GM23248 (cell line): ENCODE measurements at regions not wholly inside any gene's neighbourhood (a gene's known extent, or its start where the extent isn't known, plus 50 kb on each side); places are given as distances from the start of the nearest gene placed in this dataset.

Experiments
- DNase-seq: peaks from one replicate; pipeline ENCODE4 v3.0.0-alpha.2; 2015
- H2AFZ ChIP-seq: fragments of 200-600 bp; sonication (generic); 2 replicates; pipeline ENCODE4 v1.6.1; 2016; ENCODE audit warnings: antibody characterized with exemption
- H3F3A ChIP-seq: fragments of 200-600 bp; sonication (generic); 2 replicates; pipeline ENCODE4 v1.6.1; 2016; ENCODE audit warnings: mild to moderate bottlenecking, antibody characterized with exemption, mixed run types; ENCODE audit not compliant: insufficient read depth
- H3K27ac ChIP-seq: fragments of 200-600 bp; sonication (generic); 2 replicates; pipeline ENCODE4 v1.5.1; 2016; ENCODE audit warnings: mild to moderate bottlenecking
- H3K27me3 ChIP-seq: fragments of 200-600 bp; sonication (generic); replicated peaks from 2 replicates; pipeline ENCODE4 v1.6.1; 2016; ENCODE audit warnings: mild to moderate bottlenecking; ENCODE audit not compliant: insufficient read depth
- H3K36me3 ChIP-seq: fragments of 200-600 bp; sonication (generic); 2 replicates; pipeline ENCODE4 v1.6.1; 2016; ENCODE audit warnings: low read depth, mild to moderate bottlenecking
- H3K4me1 ChIP-seq: fragments of 200-600 bp; sonication (generic); 2 replicates; pipeline ENCODE4 v1.6.1; 2016; ENCODE audit warnings: mild to moderate bottlenecking; ENCODE audit not compliant: insufficient read depth
- H3K4me2 ChIP-seq: fragments of 200-600 bp; sonication (generic); one replicate; pipeline ENCODE4 v1.6.1; 2016; ENCODE audit warnings: mild to moderate bottlenecking; ENCODE audit not compliant: unreplicated experiment
- H3K4me3 ChIP-seq: fragments of 200-600 bp; sonication (generic); 2 replicates; pipeline ENCODE4 v1.5.1; 2016; ENCODE audit warnings: mild to moderate bottlenecking
- H3K79me2 ChIP-seq: fragments of 200-600 bp; sonication (generic); 2 replicates; pipeline ENCODE4 v1.6.1; 2016; ENCODE audit warnings: mild to moderate bottlenecking; ENCODE audit not compliant: insufficient read depth
- H3K9ac ChIP-seq: fragments of 200-600 bp; sonication (generic); 2 replicates; pipeline ENCODE4 v1.6.1; 2016; ENCODE audit warnings: mild to moderate bottlenecking
- H3K9me2 ChIP-seq: fragments of 200-600 bp; sonication (generic); 2 replicates; pipeline ENCODE4 v1.6.1; 2016; ENCODE audit warnings: mixed run types, mild to moderate bottlenecking, moderate library complexity; ENCODE audit not compliant: insufficient read depth
- H3K9me3 ChIP-seq: fragments of 200-600 bp; sonication (generic); one replicate; pipeline ENCODE4 v1.6.1; 2017; ENCODE audit warnings: low read depth
- H4K20me1 ChIP-seq: fragments of 200-600 bp; sonication (generic); 2 replicates; pipeline ENCODE4 v1.6.0; 2016; ENCODE audit not compliant: insufficient read depth
- EZH2 ChIP-seq: fragments of 200-600 bp; sonication (generic); IDR thresholded peaks from 2 replicates; pipeline ENCODE4 v1.6.1; 2018; ENCODE audit warnings: antibody characterized with exemption, mild to moderate bottlenecking; ENCODE audit not compliant: insufficient read depth, poor library complexity, severe bottlenecking
- EZH2phosphoT487 ChIP-seq: fragments of 200-600 bp; sonication (generic); IDR thresholded peaks from 2 replicates; pipeline ENCODE4 v1.6.1; 2018; ENCODE audit warnings: antibody characterized with exemption, moderate library complexity, mild to moderate bottlenecking, low read depth; ENCODE audit not compliant: insufficient read depth
- WGBS, 2 experiments: methylation state at CpG; one replicate each; pipeline ENCODE4 v1.1.6; 2015 to 2017; ENCODE audit warnings: low lambda C conversion rate in 2 of 2, low coverage in 1 of 2; ENCODE audit errors: missing lambda C conversion rate in 2 of 2; 5-methylcytosine and 5-hydroxymethylcytosine counted together
- in situ Hi-C: fragments of 300-500 bp; cut with MboI; formaldehyde crosslinking; loops from 2 replicates; pipeline ENCODE4 v1.15.0; 2020

- Histone ChIP-seq H3K9ac (no peak overlapping the region), H3K9me2 (no peaks in the 10 kb centered on the region), H3F3A (no peaks in the 10 kb centered on the region), H3K27ac (no peak overlapping the region), H3K4me1 (no peaks in the 10 kb centered on the region), H3K27me3 (no peaks in the 10 kb centered on the region), H3K36me3 (no peaks in the 10 kb centered on the region), H3K9me3 (no peaks in the 10 kb centered on the region), H2AFZ (no peak overlapping the region), H3K79me2 (no peaks in the 10 kb centered on the region), H3K4me3 (no peak overlapping the region), H4K20me1 (no peaks in the 10 kb centered on the region), H3K4me2 (no peak overlapping the region)
- no peak for DNase-seq
- in situ Hi-C loops = no loop called here
- 26 to 27% methylated on average over 2 of the region's 2 CpGs for WGBS, 2 experiments
- no peak for TF ChIP-seq EZH2phosphoT487
- no peak for TF ChIP-seq EZH2
Measured at GRCh38 chr4:12242354-12242753, 813.7 kb upstream of the HS3ST1 start.

GRCh38 chr4:12239897-12240636 is 811.4 kb upstream of the HS3ST1 start:
- DNase-seq = no peak
- WGBS, 2 experiments = 12 to 14% methylated on average over 3 of the region's 3 CpGs

GRCh38 chr4:12231098-12231497 is 802.4 kb upstream of the HS3ST1 start:
- Histone ChIP-seq H2AFZ (no peak overlapping the region), H3K27ac (no peak overlapping the region), H3K4me1 (no peaks in the 10 kb centered on the region), H3K27me3 (no peaks in the 10 kb centered on the region), H4K20me1 (no peaks in the 10 kb centered on the region), H3K79me2 (no peaks in the 10 kb centered on the region), H3K4me3 (no peak overlapping the region), H3K9me2 (no peaks in the 10 kb centered on the region), H3K36me3 (no peaks in the 10 kb centered on the region), H3K4me2 (no peak overlapping the region), H3K9me3 (no peaks in the 10 kb centered on the region), H3K9ac (no peak overlapping the region), H3F3A (no peaks in the 10 kb centered on the region)
- TF ChIP-seq EZH2 = no peak
- no peak for TF ChIP-seq EZH2phosphoT487
- no peak for DNase-seq
- WGBS, 2 experiments = 4 to 6% methylated on average over 6 of the region's 6 CpGs
- in situ Hi-C loops = no loop called here

More at GRCh38 chr4:12239897-12240636, 811.4 kb upstream of the HS3ST1 start:
- Histone ChIP-seq H3K4me1 (no peaks in the 10 kb centered on the region), H3K9me2 (no peaks in the 10 kb centered on the region), H3K36me3 (no peaks in the 10 kb centered on the region), H3K79me2 (no peaks in the 10 kb centered on the region), H3K27me3 (no peaks in the 10 kb centered on the region), H4K20me1 (no peaks in the 10 kb centered on the region), H2AFZ (no peak overlapping the region), H3K27ac (no peak overlapping the region), H3F3A (no peaks in the 10 kb centered on the region), H3K4me2 (no peak overlapping the region), H3K9me3 (no peaks in the 10 kb centered on the region), H3K4me3 (no peak overlapping the region), H3K9ac (no peak overlapping the region)
- in situ Hi-C loops = no loop called here
- no peak for TF ChIP-seq EZH2
- TF ChIP-seq EZH2phosphoT487 = no peak

GRCh38 chr4:12221031-12221430 is 792.3 kb upstream of the HS3ST1 start:
- no peak for TF ChIP-seq EZH2
- no peak for TF ChIP-seq EZH2phosphoT487
- Histone ChIP-seq H3F3A (no peaks in the 10 kb centered on the region), H4K20me1 (no peaks in the 10 kb centered on the region), H3K4me2 (no peak overlapping the region), H3K9me3 (no peaks in the 10 kb centered on the region), H3K36me3 (no peaks in the 10 kb centered on the region), H3K27ac (no peak overlapping the region), H3K27me3 (no peaks in the 10 kb centered on the region), H3K4me1 (no peaks in the 10 kb centered on the region), H2AFZ (no peak overlapping the region), H3K79me2 (no peaks in the 10 kb centered on the region), H3K4me3 (no peak overlapping the region), H3K9ac (no peak overlapping the region), H3K9me2 (no peaks in the 10 kb centered on the region)
- 13 to 16% methylated on average over 2 of the region's 2 CpGs for WGBS, 2 experiments
- in situ Hi-C loops = no loop called here
- DNase-seq = no peak

- DNase-seq = no peak
- Histone ChIP-seq H3K36me3 (no peaks in the 10 kb centered on the region), H3K4me2 (no peak overlapping the region), H3K27me3 (no peaks in the 10 kb centered on the region), H2AFZ (no peak overlapping the region), H3K27ac (no peak overlapping the region), H3K4me3 (no peak overlapping the region), H4K20me1 (no peaks in the 10 kb centered on the region), H3K4me1 (no peaks in the 10 kb centered on the region), H3K79me2 (no peaks in the 10 kb centered on the region), H3K9ac (no peak overlapping the region), H3K9me3 (no peaks in the 10 kb centered on the region), H3K9me2 (no peaks in the 10 kb centered on the region), H3F3A (no peaks in the 10 kb centered on the region)
- 30 to 33% methylated on average over 7 of the region's 7 CpGs for WGBS, 2 experiments
- no peak for TF ChIP-seq EZH2phosphoT487
- TF ChIP-seq EZH2 = no peak
- in situ Hi-C loops = no loop called here
Measured at GRCh38 chr4:12211636-12212035, 782.9 kb upstream of the HS3ST1 start.
